Suprapubic skin (tissue), 3 donors: ENCODE measurements at regions not wholly inside any gene's neighbourhood (a gene's known extent, or its start where the extent isn't known, plus 50 kb on each side); places are given as distances from the start of the nearest gene placed in this dataset.

Experiments used
- EP300 ChIP-seq: sonication (generic); formaldehyde crosslinking; IDR thresholded peaks from one replicate; pipeline ENCODE4 v1.6.1; 2017; ENCODE audit warnings: antibody characterized with exemption
- POLR2A ChIP-seq, 2 donors: fragments of 450-650 bp; IDR thresholded peaks; one replicate each; pipeline ENCODE4 v1.6.1; 2017; ENCODE audit warnings: antibody characterized with exemption in 2 of 2, mild to moderate bottlenecking in 2 of 2, moderate library complexity in 2 of 2
- TF ChIP-seq, protein P1 (sequence below), 2 donors: fragments of 200-600 bp in 1 of 2; fragments of 450-650 bp in 1 of 2; sonication (generic) in 1 of 2; IDR thresholded peaks; one replicate each; pipeline ENCODE4 v1.5.1; 2016 to 2019; ENCODE audit warnings: antibody characterized with exemption in 2 of 2, mild to moderate bottlenecking in 1 of 2, moderate library complexity in 1 of 2

DNA sequence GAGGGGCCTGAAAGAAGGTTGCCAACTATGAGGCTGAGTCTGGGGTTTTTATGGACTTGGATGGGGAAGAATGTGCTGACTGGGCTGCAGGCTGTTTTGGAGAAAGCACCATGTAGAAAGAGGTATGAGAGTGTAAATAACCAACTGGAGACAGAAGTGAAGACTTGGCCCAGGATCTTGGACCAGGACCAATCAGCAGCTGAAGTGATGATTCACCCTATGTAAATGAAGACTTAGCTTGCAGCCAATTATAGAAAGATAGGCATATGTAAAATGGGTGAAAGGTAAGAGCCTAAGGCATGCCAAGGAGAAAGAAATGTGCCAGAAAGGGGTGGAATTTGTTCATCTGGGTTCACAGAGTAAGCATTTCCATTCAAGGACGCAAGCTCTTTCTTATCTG, 856.7 kb upstream of the PRKX start:
- no peak for TF ChIP-seq POLR2A (IDR thresholded peaks at IDR 0.05)
- TF ChIP-seq, protein P1, sequence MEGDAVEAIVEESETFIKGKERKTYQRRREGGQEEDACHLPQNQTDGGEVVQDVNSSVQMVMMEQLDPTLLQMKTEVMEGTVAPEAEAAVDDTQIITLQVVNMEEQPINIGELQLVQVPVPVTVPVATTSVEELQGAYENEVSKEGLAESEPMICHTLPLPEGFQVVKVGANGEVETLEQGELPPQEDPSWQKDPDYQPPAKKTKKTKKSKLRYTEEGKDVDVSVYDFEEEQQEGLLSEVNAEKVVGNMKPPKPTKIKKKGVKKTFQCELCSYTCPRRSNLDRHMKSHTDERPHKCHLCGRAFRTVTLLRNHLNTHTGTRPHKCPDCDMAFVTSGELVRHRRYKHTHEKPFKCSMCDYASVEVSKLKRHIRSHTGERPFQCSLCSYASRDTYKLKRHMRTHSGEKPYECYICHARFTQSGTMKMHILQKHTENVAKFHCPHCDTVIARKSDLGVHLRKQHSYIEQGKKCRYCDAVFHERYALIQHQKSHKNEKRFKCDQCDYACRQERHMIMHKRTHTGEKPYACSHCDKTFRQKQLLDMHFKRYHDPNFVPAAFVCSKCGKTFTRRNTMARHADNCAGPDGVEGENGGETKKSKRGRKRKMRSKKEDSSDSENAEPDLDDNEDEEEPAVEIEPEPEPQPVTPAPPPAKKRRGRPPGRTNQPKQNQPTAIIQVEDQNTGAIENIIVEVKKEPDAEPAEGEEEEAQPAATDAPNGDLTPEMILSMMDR (IDR thresholded peaks at IDR 0.05): no peak
- no peak for TF ChIP-seq EP300
